Esophagus squamous epithelium (tissue), 4 donors: ENCODE measurements at regions not wholly inside any gene's neighbourhood (a gene's known extent, or its start where the extent isn't known, plus 50 kb on each side); places are given as distances from the start of the nearest gene placed in this dataset.

Experiments
- CTCF ChIP-seq, 6 experiments: fragments of 450-650 bp in 4 of 6; fragments of 200-600 bp in 2 of 6; sonication (generic) in 2 of 6; IDR thresholded peaks; one replicate each; pipeline ENCODE4 v1.5.1; 2016 to 2019; ENCODE audit warnings: antibody characterized with exemption in 6 of 6, mild to moderate bottlenecking in 4 of 6, moderate library complexity in 4 of 6
- POLR2A ChIP-seq, 4 donors: fragments of 450-650 bp; IDR thresholded peaks; one replicate each; pipeline ENCODE4 v1.6.1; 2017; ENCODE audit warnings: antibody characterized with exemption in 4 of 4, mild to moderate bottlenecking in 4 of 4, moderate library complexity in 3 of 4

- no peak for TF ChIP-seq POLR2A (IDR thresholded peaks at IDR 0.05)
- no peak for TF ChIP-seq CTCF (IDR thresholded peaks at IDR 0.05)
These were observed 77.0 kb upstream of the GRK3 start for GRCh38 chr22:25487508-25487907.
